HEK293 (cell line): ENCODE measurements at regions not wholly inside any gene's neighbourhood (a gene's known extent, or its start where the extent isn't known, plus 50 kb on each side); places are given as distances from the start of the nearest gene placed in this dataset.

Experiments
- CTCF ChIA-PET: fragments of 350-600 bp; formaldehyde crosslinking; extraction: SDS; loops from one replicate; lab custom pipeline; 2021; ENCODE audit warnings: antibody characterized with exemption; lab: Yijun Ruan, JAX
- POLR2A ChIA-PET: fragments of 300-600 bp; formaldehyde crosslinking; extraction: SDS; loops from one replicate; lab custom pipeline; 2020; ENCODE audit warnings: antibody characterized with exemption, inconsistent platforms; lab: Yijun Ruan, JAX
- H3K27ac ChIP-seq: fragments of 200-500 bp; sonication (Bioruptor generic); 2 replicates; pipeline ENCODE4 v1.5.1; 2014; ENCODE audit warnings: low read depth, low read length, control low read depth, inconsistent platforms; ENCODE audit errors: extremely low read depth
- H3K36me3 ChIP-seq, 2 experiments: fragments of 200-500 bp in 1 of 2; sonication (Bioruptor generic) in 1 of 2; 1 replicate in 1 of 2; 2 replicates in 1 of 2; pipeline ENCODE4 v1.5.1; 2014 to 2017; ENCODE audit warnings: inconsistent platforms in 2 of 2, low read length in 2 of 2; ENCODE audit not compliant: control insufficient read depth in 2 of 2, insufficient read depth in 1 of 2
- H3K4me1 ChIP-seq: fragments of 200-500 bp; sonication (Bioruptor generic); 2 replicates; pipeline ENCODE4 v1.5.1; 2014; ENCODE audit warnings: mild to moderate bottlenecking, low read length, inconsistent platforms; ENCODE audit not compliant: control insufficient read depth, insufficient read depth
- H3K4me3 ChIP-seq: 2 replicates; pipeline ENCODE4 v1.5.1; 2011; ENCODE audit warnings: low read depth, mild to moderate bottlenecking, control low read depth, low read length, moderate library complexity
- H3K9me3 ChIP-seq: fragments of 200-500 bp; sonication (Bioruptor generic); 2 replicates; pipeline ENCODE4 v1.5.1; 2014; ENCODE audit warnings: low read depth, low read length, inconsistent platforms; ENCODE audit not compliant: control insufficient read depth, insufficient read depth
- BCL11A ChIP-seq: fragments of 450-650 bp; formaldehyde crosslinking; IDR thresholded peaks from 2 replicates; pipeline ENCODE4 v1.5.1; 2016; ENCODE audit warnings: low read depth, missing biosample characterization, missing genetic modification characterization
- FEZF1 ChIP-seq: fragments of 450-650 bp; formaldehyde crosslinking; IDR thresholded peaks from 2 replicates; pipeline ENCODE4 v1.5.1; 2016; ENCODE audit warnings: missing biosample characterization, missing genetic modification characterization
- GFI1B ChIP-seq: fragments of 450-650 bp; formaldehyde crosslinking; IDR thresholded peaks from 2 replicates; pipeline ENCODE4 v1.5.1; 2016; ENCODE audit warnings: missing biosample characterization, missing genetic modification characterization
- HOXD13 ChIP-seq: sonication (generic); formaldehyde crosslinking; IDR thresholded peaks from 2 replicates; pipeline ENCODE4 v1.8.0; 2022; ENCODE audit warnings: missing genetic modification reagents, borderline replicate concordance
- KLF8 ChIP-seq: fragments of 450-650 bp; formaldehyde crosslinking; IDR thresholded peaks from 2 replicates; pipeline ENCODE4 v1.5.1; 2016; ENCODE audit warnings: missing biosample characterization, missing genetic modification characterization
- MZF1 ChIP-seq: fragments of 450-650 bp; formaldehyde crosslinking; IDR thresholded peaks from 2 replicates; pipeline ENCODE4 v1.5.1; 2017; ENCODE audit warnings: missing biosample characterization, missing genetic modification characterization, borderline replicate concordance
- SCRT1 ChIP-seq: fragments of 450-650 bp; formaldehyde crosslinking; IDR thresholded peaks from 2 replicates; pipeline ENCODE4 v1.5.1; 2016; ENCODE audit warnings: missing biosample characterization, missing genetic modification characterization, borderline replicate concordance
- SP7 ChIP-seq: fragments of 450-650 bp; formaldehyde crosslinking; IDR thresholded peaks from 2 replicates; pipeline ENCODE4 v1.5.1; 2016; ENCODE audit warnings: missing biosample characterization, missing genetic modification characterization
- TRIM28 ChIP-seq: IDR thresholded peaks from 2 replicates; pipeline ENCODE4 v1.6.1; 2011; ENCODE audit warnings: low read length, control low read depth, borderline replicate concordance
- ZFHX2 ChIP-seq: fragments of 450-650 bp; formaldehyde crosslinking; conservative IDR thresholded peaks from 2 replicates; pipeline ENCODE4 v1.5.1; 2016; ENCODE audit warnings: missing biosample characterization, missing genetic modification characterization
- ZNF146 ChIP-seq: fragments of 450-650 bp; formaldehyde crosslinking; IDR thresholded peaks from 2 replicates; pipeline ENCODE4 v1.5.1; 2016; ENCODE audit warnings: missing biosample characterization, missing genetic modification characterization
- ZNF157 ChIP-seq: fragments of 450-650 bp; formaldehyde crosslinking; IDR thresholded peaks from 2 replicates; pipeline ENCODE4 v1.5.1; 2016; ENCODE audit warnings: missing biosample characterization, missing genetic modification characterization
- ZNF16 ChIP-seq: fragments of 450-650 bp; formaldehyde crosslinking; IDR thresholded peaks from 2 replicates; pipeline ENCODE4 v1.5.1; 2016; ENCODE audit warnings: low read depth, missing biosample characterization, missing genetic modification characterization
- ZNF174 ChIP-seq: fragments of 450-650 bp; formaldehyde crosslinking; IDR thresholded peaks from 2 replicates; pipeline ENCODE4 v1.5.0; 2017; ENCODE audit warnings: missing biosample characterization, mild to moderate bottlenecking, missing genetic modification characterization
- ZNF2 ChIP-seq: fragments of 450-650 bp; formaldehyde crosslinking; IDR thresholded peaks from 2 replicates; pipeline ENCODE4 v1.5.1; 2016; ENCODE audit warnings: missing biosample characterization, missing genetic modification characterization
- ZNF335 ChIP-seq: fragments of 450-650 bp; formaldehyde crosslinking; conservative IDR thresholded peaks from 2 replicates; pipeline ENCODE4 v1.5.1; 2016; ENCODE audit warnings: missing biosample characterization, missing genetic modification characterization
- ZNF501 ChIP-seq: fragments of 450-650 bp; formaldehyde crosslinking; IDR thresholded peaks from 2 replicates; pipeline ENCODE4 v1.5.1; 2016; ENCODE audit warnings: missing biosample characterization, missing genetic modification characterization
- ZNF560 ChIP-seq: fragments of 450-650 bp; formaldehyde crosslinking; IDR thresholded peaks from 2 replicates; pipeline ENCODE4 v1.5.1; 2017; ENCODE audit warnings: missing biosample characterization, missing genetic modification characterization, borderline replicate concordance
- ZNF629 ChIP-seq: fragments of 450-650 bp; formaldehyde crosslinking; IDR thresholded peaks from 2 replicates; pipeline ENCODE4 v1.5.1; 2017; ENCODE audit warnings: missing biosample characterization, missing genetic modification characterization
- ZNF701 ChIP-seq: fragments of 450-650 bp; formaldehyde crosslinking; IDR thresholded peaks from 2 replicates; pipeline ENCODE4 v1.5.1; 2016; ENCODE audit warnings: missing biosample characterization, missing genetic modification characterization
- ZNF707 ChIP-seq: fragments of 450-650 bp; formaldehyde crosslinking; IDR thresholded peaks from 2 replicates; pipeline ENCODE4 v1.5.1; 2016; ENCODE audit warnings: missing biosample characterization, missing genetic modification characterization
- ZNF747 ChIP-seq: fragments of 450-650 bp; formaldehyde crosslinking; IDR thresholded peaks from 2 replicates; pipeline ENCODE4 v1.5.1; 2016; ENCODE audit warnings: missing biosample characterization, missing genetic modification characterization
- TF ChIP-seq, protein P1 (sequence below): fragments of 450-650 bp; formaldehyde crosslinking; IDR thresholded peaks from 2 replicates; pipeline ENCODE4 v1.5.1; 2017; ENCODE audit warnings: missing biosample characterization, missing genetic modification characterization
- TF ChIP-seq, protein P2 (sequence below): fragments of 450-650 bp; formaldehyde crosslinking; IDR thresholded peaks from 2 replicates; pipeline ENCODE4 v1.5.1; 2016; ENCODE audit warnings: missing biosample characterization, missing genetic modification characterization
- TF ChIP-seq, protein P3 (sequence below): fragments of 450-650 bp; formaldehyde crosslinking; conservative IDR thresholded peaks from 2 replicates; pipeline ENCODE4 v1.5.1; 2016; ENCODE audit warnings: low read depth, missing biosample characterization, missing genetic modification characterization
- TF ChIP-seq, protein P4 (sequence below): fragments of 450-650 bp; formaldehyde crosslinking; IDR thresholded peaks from 2 replicates; pipeline ENCODE4 v1.5.1; 2016; ENCODE audit warnings: missing biosample characterization, missing genetic modification characterization

DNA sequence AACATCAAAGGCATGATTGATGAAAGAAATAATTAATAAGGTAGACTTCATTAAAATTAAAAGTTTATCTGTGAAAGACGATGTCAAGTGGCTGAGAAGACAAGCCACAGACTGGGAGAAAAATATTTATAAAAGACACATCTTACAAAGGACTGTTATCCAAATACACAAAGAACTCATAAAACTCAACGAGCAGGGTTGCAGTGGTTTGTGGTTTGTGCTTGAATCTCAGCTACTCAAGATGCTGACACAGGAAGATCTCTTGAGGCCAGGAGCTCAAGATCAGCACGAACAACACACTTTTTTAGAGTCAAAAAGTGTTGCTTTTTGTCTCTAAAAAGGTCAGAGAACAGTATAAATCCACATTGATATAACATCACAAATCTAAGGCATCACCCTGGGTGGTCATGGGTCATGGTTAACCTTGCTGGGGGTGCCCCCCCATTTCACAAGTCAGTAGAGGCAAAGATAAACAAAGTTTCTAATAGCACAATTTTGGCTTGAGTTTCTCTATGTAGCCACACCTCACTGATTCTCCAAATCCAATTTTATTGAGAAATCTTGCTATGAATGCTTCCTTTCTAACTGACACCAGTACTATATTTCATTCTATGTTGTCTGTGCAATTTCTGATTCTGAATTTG, 342.9 kb upstream of the RPS23 start (continued):
- no peak for TF ChIP-seq ZNF157 (tag by site-specific recombination)
- no peak for TF ChIP-seq TRIM28
- no peak for TF ChIP-seq SCRT1
- TF ChIP-seq ZNF701 (tag by site-specific recombination) = no peak
- TF ChIP-seq, protein P1, sequence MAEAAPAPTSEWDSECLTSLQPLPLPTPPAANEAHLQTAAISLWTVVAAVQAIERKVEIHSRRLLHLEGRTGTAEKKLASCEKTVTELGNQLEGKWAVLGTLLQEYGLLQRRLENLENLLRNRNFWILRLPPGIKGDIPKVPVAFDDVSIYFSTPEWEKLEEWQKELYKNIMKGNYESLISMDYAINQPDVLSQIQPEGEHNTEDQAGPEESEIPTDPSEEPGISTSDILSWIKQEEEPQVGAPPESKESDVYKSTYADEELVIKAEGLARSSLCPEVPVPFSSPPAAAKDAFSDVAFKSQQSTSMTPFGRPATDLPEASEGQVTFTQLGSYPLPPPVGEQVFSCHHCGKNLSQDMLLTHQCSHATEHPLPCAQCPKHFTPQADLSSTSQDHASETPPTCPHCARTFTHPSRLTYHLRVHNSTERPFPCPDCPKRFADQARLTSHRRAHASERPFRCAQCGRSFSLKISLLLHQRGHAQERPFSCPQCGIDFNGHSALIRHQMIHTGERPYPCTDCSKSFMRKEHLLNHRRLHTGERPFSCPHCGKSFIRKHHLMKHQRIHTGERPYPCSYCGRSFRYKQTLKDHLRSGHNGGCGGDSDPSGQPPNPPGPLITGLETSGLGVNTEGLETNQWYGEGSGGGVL (tag by site-specific recombination) = no peak
- peak; percentile 91 for TF ChIP-seq GFI1B (tag by site-specific recombination)
- TF ChIP-seq FEZF1 = no peak
- TF ChIP-seq MZF1 (tag by site-specific recombination) = no peak
- TF ChIP-seq SP7 = no peak
- no peak for TF ChIP-seq BCL11A (tag by site-specific recombination)
- TF ChIP-seq ZNF2 (tag by site-specific recombination) = no peak
- 0 out of 2 replicates have a peak, but pooled peaks have one; percentile 29 for TF ChIP-seq HOXD13
- no peak for TF ChIP-seq ZNF629 (tag by site-specific recombination)
- TF ChIP-seq, protein P2, sequence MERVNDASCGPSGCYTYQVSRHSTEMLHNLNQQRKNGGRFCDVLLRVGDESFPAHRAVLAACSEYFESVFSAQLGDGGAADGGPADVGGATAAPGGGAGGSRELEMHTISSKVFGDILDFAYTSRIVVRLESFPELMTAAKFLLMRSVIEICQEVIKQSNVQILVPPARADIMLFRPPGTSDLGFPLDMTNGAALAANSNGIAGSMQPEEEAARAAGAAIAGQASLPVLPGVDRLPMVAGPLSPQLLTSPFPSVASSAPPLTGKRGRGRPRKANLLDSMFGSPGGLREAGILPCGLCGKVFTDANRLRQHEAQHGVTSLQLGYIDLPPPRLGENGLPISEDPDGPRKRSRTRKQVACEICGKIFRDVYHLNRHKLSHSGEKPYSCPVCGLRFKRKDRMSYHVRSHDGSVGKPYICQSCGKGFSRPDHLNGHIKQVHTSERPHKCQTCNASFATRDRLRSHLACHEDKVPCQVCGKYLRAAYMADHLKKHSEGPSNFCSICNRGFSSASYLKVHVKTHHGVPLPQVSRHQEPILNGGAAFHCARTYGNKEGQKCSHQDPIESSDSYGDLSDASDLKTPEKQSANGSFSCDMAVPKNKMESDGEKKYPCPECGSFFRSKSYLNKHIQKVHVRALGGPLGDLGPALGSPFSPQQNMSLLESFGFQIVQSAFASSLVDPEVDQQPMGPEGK (tag by site-specific recombination) = no peak
- no peak for TF ChIP-seq ZNF560
- TF ChIP-seq ZNF747 (tag by site-specific recombination) = no peak
- TF ChIP-seq KLF8 (tag by site-specific recombination) = no peak
- no peak for TF ChIP-seq ZFHX2 (tag by site-specific recombination)
- TF ChIP-seq ZNF501 (tag by site-specific recombination) = no peak

DNA sequence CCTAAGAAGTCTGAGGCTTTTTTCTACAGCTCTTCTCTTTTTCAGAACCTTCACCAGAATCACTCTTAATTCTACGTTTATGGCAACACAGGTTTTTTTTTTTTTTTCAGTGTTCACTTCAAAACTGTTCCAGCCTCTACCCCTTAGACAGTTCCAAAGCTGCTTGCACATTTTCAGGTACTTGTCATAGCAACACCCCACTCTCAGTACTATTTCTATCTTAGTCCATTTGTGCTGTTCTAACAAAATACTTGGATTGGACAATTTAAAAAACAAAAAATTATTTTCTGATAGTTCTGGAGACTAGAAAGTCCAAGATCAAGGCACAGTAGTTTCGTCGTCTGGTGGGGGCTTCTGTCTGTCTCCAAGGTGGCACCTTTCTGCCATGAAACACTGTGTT, 340.9 kb upstream of the RPS23 start:
- Histone ChIP-seq H3K9me3 (no peaks in the 10 kb centered on the region; the same call in 1 of the 2 replicates), H3K4me3 (no peak overlapping the region), H3K4me1 (peaks cover 9% of the 10 kb centered on the region), H3K36me3 (no peaks in the 10 kb centered on the region), H3K27ac (no peak overlapping the region)
- ChIA-PET CTCF (no interaction called here), POLR2A (interaction anchor here (0.6 kb wide), 1 partner anchor 45 kb away, joined by 4 read pairs; no protein-coding TSS in a partner anchor)
- TF ChIP-seq ZNF174 (tag by site-specific recombination) = no peak
- TF ChIP-seq ZNF707 = peak; percentile 62; the same call in 1 of the 2 replicates

DNA sequence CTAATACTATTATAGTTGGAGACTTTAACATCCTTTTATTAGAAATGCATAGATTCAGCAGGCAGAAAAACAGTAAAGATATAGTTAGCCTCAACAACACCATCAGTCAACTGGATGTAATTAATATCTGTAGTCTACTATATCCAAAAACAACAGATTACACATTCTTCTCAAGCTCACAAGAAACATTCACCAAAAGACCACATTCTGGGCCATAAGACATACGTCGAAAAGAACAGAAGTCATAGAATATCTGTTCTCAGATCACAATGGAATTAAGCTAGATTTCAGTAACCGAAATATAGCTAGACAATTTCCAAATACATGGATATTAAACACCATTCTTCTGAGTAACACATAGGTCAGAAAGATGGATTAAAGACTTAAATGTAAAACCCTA, 336.6 kb upstream of the RPS23 start:
- Histone ChIP-seq H3K27ac (no peak overlapping the region), H3K4me1 (no peaks in the 10 kb centered on the region), H3K36me3 (no peaks in the 10 kb centered on the region), H3K9me3 (no peaks in the 10 kb centered on the region; the same call in 1 of the 2 replicates), H3K4me3 (no peak overlapping the region)
- CTCF ChIA-PET = no interaction called here
- POLR2A ChIA-PET = no interaction called here
- TF ChIP-seq ZNF16 = no peak
- no peak for TF ChIP-seq ZNF707
- TF ChIP-seq ZNF629 (tag by site-specific recombination) = no peak
- TF ChIP-seq ZNF146 (tag by site-specific recombination) = no peak
- TF ChIP-seq, protein P3, sequence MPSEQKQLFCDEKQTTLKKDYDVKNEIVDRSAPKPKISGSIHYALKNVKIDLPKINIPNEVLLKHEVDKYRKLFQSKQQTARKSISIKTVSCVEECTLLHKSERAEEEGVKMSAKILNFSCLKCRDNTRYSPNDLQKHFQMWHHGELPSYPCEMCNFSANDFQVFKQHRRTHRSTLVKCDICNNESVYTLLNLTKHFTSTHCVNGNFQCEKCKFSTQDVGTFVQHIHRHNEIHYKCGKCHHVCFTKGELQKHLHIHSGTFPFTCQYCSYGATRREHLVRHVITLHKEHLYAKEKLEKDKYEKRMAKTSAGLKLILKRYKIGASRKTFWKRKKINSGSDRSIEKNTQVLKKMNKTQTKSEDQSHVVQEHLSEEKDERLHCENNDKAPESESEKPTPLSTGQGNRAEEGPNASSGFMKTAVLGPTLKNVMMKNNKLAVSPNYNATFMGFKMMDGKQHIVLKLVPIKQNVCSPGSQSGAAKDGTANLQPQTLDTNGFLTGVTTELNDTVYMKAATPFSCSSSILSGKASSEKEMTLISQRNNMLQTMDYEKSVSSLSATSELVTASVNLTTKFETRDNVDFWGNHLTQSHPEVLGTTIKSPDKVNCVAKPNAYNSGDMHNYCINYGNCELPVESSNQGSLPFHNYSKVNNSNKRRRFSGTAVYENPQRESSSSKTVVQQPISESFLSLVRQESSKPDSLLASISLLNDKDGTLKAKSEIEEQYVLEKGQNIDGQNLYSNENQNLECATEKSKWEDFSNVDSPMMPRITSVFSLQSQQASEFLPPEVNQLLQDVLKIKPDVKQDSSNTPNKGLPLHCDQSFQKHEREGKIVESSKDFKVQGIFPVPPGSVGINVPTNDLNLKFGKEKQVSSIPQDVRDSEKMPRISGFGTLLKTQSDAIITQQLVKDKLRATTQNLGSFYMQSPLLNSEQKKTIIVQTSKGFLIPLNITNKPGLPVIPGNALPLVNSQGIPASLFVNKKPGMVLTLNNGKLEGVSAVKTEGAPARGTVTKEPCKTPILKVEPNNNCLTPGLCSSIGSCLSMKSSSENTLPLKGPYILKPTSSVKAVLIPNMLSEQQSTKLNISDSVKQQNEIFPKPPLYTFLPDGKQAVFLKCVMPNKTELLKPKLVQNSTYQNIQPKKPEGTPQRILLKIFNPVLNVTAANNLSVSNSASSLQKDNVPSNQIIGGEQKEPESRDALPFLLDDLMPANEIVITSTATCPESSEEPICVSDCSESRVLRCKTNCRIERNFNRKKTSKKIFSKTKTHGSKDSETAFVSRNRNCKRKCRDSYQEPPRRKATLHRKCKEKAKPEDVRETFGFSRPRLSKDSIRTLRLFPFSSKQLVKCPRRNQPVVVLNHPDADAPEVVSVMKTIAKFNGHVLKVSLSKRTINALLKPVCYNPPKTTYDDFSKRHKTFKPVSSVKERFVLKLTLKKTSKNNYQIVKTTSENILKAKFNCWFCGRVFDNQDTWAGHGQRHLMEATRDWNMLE (tag by site-specific recombination) = no peak
- TF ChIP-seq ZNF335 (tag by site-specific recombination) = no peak
- TF ChIP-seq, protein P4, sequence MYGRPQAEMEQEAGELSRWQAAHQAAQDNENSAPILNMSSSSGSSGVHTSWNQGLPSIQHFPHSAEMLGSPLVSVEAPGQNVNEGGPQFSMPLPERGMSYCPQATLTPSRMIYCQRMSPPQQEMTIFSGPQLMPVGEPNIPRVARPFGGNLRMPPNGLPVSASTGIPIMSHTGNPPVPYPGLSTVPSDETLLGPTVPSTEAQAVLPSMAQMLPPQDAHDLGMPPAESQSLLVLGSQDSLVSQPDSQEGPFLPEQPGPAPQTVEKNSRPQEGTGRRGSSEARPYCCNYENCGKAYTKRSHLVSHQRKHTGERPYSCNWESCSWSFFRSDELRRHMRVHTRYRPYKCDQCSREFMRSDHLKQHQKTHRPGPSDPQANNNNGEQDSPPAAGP (tag by site-specific recombination) = no peak
